ENCODE measurements at regions not wholly inside any gene's neighbourhood (a gene's known extent, or its start where the extent isn't known, plus 50 kb on each side); places are given as distances from the start of the nearest gene placed in this dataset.

DNA sequence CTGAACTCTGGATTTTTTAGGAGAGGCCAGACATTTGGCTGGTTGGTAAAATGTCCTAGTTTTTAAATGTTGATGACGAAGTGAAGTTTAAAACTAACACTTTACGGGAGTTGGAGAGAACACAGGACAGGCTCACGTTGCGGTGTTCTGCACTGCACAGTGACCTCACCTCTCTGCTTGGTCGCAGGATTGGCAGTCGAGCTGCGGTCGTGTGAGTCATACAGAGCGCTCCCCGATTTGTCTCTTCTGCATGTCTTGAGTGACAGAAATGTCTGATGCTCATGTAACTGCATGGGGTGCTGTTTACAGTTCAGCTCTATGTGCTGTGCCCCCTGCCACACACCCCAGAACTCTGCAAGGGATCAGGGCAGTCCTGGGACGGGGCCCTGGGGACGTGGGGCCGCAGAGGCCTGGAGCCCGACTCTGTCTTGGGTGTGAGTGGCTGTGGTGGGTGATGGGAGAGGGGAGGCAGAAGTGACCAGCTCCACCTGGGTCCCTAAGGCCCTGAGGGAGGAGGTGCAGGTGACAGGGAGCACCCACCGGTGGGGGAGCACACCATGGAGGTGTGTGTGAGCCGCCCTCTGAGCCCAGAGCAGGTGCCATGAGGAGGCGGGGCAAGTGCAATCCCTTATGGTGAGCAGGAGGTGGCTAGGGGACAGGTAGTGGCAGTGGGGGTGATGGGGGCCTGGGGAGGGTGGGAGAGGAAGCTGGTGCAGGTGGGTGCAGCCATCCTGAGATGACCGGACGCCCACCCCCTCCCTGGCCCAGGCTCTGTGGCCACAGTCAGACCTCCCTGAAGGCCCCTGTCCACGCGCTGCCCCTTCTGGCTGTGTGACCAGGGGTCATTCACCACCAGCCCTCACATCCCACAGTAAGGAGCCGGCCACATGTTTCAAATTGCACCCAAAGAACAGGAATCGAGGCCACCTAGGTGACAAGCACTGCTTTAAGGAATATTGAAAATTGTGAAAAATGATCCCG lies 77.9 kb upstream of the ADRA2C start:
- CTCF ChIA-PET = no interaction called here
- no TSS peak for BruUV-seq (replicated peaks)
- FAIRE-seq (no peak), DNase-seq (ENCODE audit: low read depth, low spot score) (no peak)
- H3K9me3 ChIP-seq (replicated peaks; ENCODE audit: control insufficient read depth, insufficient read depth, low read length) = no peaks in the 10 kb centered on the region
- no peaks in the 10 kb centered on the region for H3K27me3 ChIP-seq (ENCODE audit: control insufficient read depth in 2 of 2, insufficient read depth in 2 of 2, low read length in 2 of 2)
- H3K9ac ChIP-seq (replicated peaks; ENCODE audit: extremely low read depth, insufficient read depth, low read length) = no peak overlapping the region
- no peak overlapping the region for H3K4me2 ChIP-seq (ENCODE audit: insufficient read depth, low read length)
- no peak overlapping the region for H3K27ac ChIP-seq (ENCODE audit: insufficient read depth, low read depth, low read length)
- POLR2A ChIA-PET = no interaction called here
- H2AFZ ChIP-seq (ENCODE audit: low read depth, low read length) = no peak overlapping the region
- intact Hi-C loops (cut with micrococcal nuclease) (no loop called here), dilution Hi-C loops (cut with MboI; ENCODE audit: extremely low pct_ligation_motif_present, low sequenced_read_pairs) (no loop called here)
- TF ChIP-seq JUN (IDR thresholded peaks at IDR 0.05; ENCODE audit: borderline replicate concordance, insufficient read depth, insufficient read length, low read depth) (no peak), EZH2 (IDR thresholded peaks at IDR 0.05; ENCODE audit: borderline replicate concordance, low read depth, low read length, severe bottlenecking) (no peak), FOS (IDR thresholded peaks at IDR 0.05; ENCODE audit: borderline replicate concordance, insufficient read depth, low read length) (no peak), POLR2A (IDR thresholded peaks at IDR 0.05; ENCODE audit: low read depth, low read length) (no peak), POLR2AphosphoS5 (IDR thresholded peaks at IDR 0.05; ENCODE audit: insufficient read depth, low read depth, low read length) (no peak), MYC (IDR thresholded peaks at IDR 0.05; ENCODE audit: low read depth, low read length) (no peak), GATA2 (IDR thresholded peaks at IDR 0.05; ENCODE audit: insufficient read depth, insufficient read length, low read depth, low read length) (no peak)
- TF ChIP-seq, protein P1, sequence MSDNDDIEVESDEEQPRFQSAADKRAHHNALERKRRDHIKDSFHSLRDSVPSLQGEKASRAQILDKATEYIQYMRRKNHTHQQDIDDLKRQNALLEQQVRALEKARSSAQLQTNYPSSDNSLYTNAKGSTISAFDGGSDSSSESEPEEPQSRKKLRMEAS (IDR thresholded peaks at IDR 0.05; ENCODE audit: insufficient read depth, insufficient read length) = no peak
- TF ChIP-seq, protein P2, sequence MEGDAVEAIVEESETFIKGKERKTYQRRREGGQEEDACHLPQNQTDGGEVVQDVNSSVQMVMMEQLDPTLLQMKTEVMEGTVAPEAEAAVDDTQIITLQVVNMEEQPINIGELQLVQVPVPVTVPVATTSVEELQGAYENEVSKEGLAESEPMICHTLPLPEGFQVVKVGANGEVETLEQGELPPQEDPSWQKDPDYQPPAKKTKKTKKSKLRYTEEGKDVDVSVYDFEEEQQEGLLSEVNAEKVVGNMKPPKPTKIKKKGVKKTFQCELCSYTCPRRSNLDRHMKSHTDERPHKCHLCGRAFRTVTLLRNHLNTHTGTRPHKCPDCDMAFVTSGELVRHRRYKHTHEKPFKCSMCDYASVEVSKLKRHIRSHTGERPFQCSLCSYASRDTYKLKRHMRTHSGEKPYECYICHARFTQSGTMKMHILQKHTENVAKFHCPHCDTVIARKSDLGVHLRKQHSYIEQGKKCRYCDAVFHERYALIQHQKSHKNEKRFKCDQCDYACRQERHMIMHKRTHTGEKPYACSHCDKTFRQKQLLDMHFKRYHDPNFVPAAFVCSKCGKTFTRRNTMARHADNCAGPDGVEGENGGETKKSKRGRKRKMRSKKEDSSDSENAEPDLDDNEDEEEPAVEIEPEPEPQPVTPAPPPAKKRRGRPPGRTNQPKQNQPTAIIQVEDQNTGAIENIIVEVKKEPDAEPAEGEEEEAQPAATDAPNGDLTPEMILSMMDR (IDR thresholded peaks at IDR 0.05; ENCODE audit: extremely low read depth in 1 of 2, insufficient read depth in 1 of 2, low read depth in 1 of 2, low read length in 2 of 2) = no peak
- H3K9me1 ChIP-seq (replicated peaks; ENCODE audit: control insufficient read depth, extremely low read depth, insufficient read depth, low read length) = no peaks in the 10 kb centered on the region
- H3K4me1 ChIP-seq (ENCODE audit: control insufficient read depth, extremely low read depth, insufficient read depth, low read length) = no peaks in the 10 kb centered on the region
- no peak overlapping the region for H3K4me3 ChIP-seq (replicated peaks in 1 of 3; ENCODE audit: insufficient read depth in 1 of 3, low read depth in 1 of 3, low read length in 3 of 3)
- no peaks in the 10 kb centered on the region for H3K79me2 ChIP-seq (ENCODE audit: control insufficient read depth, insufficient read depth, low read length)
- H3K36me3 ChIP-seq (ENCODE audit: control insufficient read depth in 2 of 2, extremely low read depth in 1 of 2, insufficient read depth in 2 of 2, low read length in 2 of 2) = no peaks in the 10 kb centered on the region
- no peaks in the 10 kb centered on the region for H4K20me1 ChIP-seq (replicated peaks; ENCODE audit: control insufficient read depth, extremely low read depth, insufficient read depth, low read length)

All from endothelial cell of umbilical vein (primary cell).